ENCODE measurements at regions not wholly inside any gene's neighbourhood (a gene's known extent, or its start where the extent isn't known, plus 50 kb on each side); places are given as distances from the start of the nearest gene placed in this dataset.

DNA sequence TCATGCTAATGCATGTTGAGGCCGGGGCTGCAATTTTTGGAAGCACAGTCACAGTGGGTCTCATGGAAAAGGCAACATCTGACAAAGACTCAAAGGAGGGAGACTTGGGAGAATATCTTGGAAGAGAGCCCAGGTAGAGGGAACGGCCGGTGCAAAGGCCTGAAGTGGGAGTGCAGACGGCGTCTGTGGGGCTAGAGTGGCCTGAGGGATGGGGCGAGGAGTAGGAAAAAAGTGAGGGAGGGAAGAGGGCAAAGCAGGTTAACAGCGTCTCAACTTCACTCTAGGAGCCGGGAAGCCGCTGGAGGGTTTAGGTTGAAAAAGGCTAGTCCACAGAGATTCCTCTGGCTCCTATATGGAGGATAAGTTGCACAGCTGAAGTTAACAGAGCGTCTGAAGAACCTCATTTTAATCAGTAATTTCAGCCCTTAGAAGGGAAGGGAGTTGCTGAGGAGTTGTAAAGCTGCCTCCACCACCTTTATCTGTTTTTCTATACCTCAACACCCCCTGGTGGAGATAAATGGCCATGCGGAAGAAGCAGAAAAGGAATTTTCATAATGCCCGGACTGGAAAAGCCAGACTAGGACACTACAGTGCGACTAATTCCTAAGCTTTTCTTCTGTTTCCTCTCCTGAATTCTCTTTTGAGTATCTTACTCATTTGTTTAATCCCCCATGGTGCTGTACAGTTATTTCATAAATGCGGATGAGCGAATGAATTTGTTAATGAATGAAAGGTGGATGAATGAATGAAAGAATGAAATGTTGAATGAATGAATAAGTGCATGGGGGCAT lies 78.7 kb upstream of the ZNF281 start (continued):
- TF ChIP-seq, protein P1, sequence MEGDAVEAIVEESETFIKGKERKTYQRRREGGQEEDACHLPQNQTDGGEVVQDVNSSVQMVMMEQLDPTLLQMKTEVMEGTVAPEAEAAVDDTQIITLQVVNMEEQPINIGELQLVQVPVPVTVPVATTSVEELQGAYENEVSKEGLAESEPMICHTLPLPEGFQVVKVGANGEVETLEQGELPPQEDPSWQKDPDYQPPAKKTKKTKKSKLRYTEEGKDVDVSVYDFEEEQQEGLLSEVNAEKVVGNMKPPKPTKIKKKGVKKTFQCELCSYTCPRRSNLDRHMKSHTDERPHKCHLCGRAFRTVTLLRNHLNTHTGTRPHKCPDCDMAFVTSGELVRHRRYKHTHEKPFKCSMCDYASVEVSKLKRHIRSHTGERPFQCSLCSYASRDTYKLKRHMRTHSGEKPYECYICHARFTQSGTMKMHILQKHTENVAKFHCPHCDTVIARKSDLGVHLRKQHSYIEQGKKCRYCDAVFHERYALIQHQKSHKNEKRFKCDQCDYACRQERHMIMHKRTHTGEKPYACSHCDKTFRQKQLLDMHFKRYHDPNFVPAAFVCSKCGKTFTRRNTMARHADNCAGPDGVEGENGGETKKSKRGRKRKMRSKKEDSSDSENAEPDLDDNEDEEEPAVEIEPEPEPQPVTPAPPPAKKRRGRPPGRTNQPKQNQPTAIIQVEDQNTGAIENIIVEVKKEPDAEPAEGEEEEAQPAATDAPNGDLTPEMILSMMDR (tag by site-specific recombination; IDR thresholded peaks at IDR 0.05) = peak; percentile 73
- no peak for TF ChIP-seq ZNF146 (tag by site-specific recombination; IDR thresholded peaks at IDR 0.05)
- TF ChIP-seq ZNF366 (tag by site-specific recombination; conservative IDR thresholded peaks at IDR 0.05) = peak; percentile 46
- no peak for TF ChIP-seq ZNF558 (tag by site-specific recombination; IDR thresholded peaks at IDR 0.05)
- no peak for TF ChIP-seq OVOL3 (tag by site-specific recombination; IDR thresholded peaks at IDR 0.05)
- TF ChIP-seq ZNF138 (tag by site-specific recombination; IDR thresholded peaks at IDR 0.05; ENCODE audit: borderline replicate concordance) = no peak
- TF ChIP-seq, protein P2, sequence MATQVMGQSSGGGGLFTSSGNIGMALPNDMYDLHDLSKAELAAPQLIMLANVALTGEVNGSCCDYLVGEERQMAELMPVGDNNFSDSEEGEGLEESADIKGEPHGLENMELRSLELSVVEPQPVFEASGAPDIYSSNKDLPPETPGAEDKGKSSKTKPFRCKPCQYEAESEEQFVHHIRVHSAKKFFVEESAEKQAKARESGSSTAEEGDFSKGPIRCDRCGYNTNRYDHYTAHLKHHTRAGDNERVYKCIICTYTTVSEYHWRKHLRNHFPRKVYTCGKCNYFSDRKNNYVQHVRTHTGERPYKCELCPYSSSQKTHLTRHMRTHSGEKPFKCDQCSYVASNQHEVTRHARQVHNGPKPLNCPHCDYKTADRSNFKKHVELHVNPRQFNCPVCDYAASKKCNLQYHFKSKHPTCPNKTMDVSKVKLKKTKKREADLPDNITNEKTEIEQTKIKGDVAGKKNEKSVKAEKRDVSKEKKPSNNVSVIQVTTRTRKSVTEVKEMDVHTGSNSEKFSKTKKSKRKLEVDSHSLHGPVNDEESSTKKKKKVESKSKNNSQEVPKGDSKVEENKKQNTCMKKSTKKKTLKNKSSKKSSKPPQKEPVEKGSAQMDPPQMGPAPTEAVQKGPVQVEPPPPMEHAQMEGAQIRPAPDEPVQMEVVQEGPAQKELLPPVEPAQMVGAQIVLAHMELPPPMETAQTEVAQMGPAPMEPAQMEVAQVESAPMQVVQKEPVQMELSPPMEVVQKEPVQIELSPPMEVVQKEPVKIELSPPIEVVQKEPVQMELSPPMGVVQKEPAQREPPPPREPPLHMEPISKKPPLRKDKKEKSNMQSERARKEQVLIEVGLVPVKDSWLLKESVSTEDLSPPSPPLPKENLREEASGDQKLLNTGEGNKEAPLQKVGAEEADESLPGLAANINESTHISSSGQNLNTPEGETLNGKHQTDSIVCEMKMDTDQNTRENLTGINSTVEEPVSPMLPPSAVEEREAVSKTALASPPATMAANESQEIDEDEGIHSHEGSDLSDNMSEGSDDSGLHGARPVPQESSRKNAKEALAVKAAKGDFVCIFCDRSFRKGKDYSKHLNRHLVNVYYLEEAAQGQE (tag by site-specific recombination; IDR thresholded peaks at IDR 0.05) = no peak
- TF ChIP-seq ZNF10 (tag by site-specific recombination; IDR thresholded peaks at IDR 0.05) = no peak
- no peak for TF ChIP-seq SETDB1 (IDR thresholded peaks at IDR 0.05; ENCODE audit: insufficient read length, low read length)
- TF ChIP-seq ZNF654 (tag by site-specific recombination; IDR thresholded peaks at IDR 0.05; ENCODE audit: low read depth) = peak; percentile 91
- TF ChIP-seq TRIM28 (IDR thresholded peaks at IDR 0.05; ENCODE audit: borderline replicate concordance, low read length) = 0 out of 2 replicates have a peak, but pooled peaks have one; percentile 28
- no peak for TF ChIP-seq ZNF544 (tag by site-specific recombination; IDR thresholded peaks at IDR 0.05)
- TF ChIP-seq ZNF311 (tag by site-specific recombination; IDR thresholded peaks at IDR 0.05; ENCODE audit: borderline replicate concordance) = no peak
- TF ChIP-seq ZEB2 (tag by site-specific recombination; IDR thresholded peaks at IDR 0.05) = 0 out of 2 replicates have a peak, but pooled peaks have one; percentile 33
- no peak for TF ChIP-seq BCL11A (tag by site-specific recombination; IDR thresholded peaks at IDR 0.05; ENCODE audit: low read depth)
- TF ChIP-seq, protein P3, sequence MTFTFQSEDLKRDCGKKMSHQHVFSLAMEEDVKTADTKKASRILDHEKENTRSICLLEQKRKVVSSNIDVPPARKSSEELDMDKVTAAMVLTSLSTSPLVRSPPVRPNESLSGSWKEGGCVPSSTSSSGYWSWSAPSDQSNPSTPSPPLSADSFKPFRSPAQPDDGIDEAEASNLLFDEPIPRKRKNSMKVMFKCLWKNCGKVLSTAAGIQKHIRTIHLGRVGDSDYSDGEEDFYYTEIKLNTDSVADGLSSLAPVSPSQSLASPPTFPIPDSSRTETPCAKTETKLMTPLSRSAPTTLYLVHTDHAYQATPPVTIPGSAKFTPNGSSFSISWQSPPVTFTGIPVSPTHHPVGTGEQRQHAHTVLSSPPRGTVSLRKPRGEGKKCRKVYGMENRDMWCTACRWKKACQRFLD (tag by site-specific recombination; IDR thresholded peaks at IDR 0.05) = no peak
- TF ChIP-seq ZNF571 (tag by site-specific recombination; IDR thresholded peaks at IDR 0.05) = no peak
- no peak for TF ChIP-seq ZNF529 (tag by site-specific recombination; IDR thresholded peaks at IDR 0.05; ENCODE audit: insufficient replicate concordance)
- no peak for TF ChIP-seq ZNF837 (tag by site-specific recombination; IDR thresholded peaks at IDR 0.05)
- 0 out of 2 replicates have a peak, but pooled peaks have one; percentile 32 for TF ChIP-seq ZNF2 (tag by site-specific recombination; IDR thresholded peaks at IDR 0.05)
- peak; percentile 90 for TF ChIP-seq ZBTB17 (tag by site-specific recombination; IDR thresholded peaks at IDR 0.05)
- no peak for TF ChIP-seq ZNF521 (tag by site-specific recombination; IDR thresholded peaks at IDR 0.05)
- TF ChIP-seq ZNF560 (tag by site-specific recombination; IDR thresholded peaks at IDR 0.05; ENCODE audit: borderline replicate concordance) = no peak
- 0 out of 2 replicates have a peak, but pooled peaks have one; percentile 32 for TF ChIP-seq ZNF223 (tag by site-specific recombination; IDR thresholded peaks at IDR 0.05)
- TF ChIP-seq SCRT1 (tag by site-specific recombination; IDR thresholded peaks at IDR 0.05; ENCODE audit: borderline replicate concordance) = no peak
- no peak for TF ChIP-seq ZNF76 (tag by site-specific recombination; IDR thresholded peaks at IDR 0.05; ENCODE audit: borderline replicate concordance, low read depth)
- TF ChIP-seq ZFP41 (tag by site-specific recombination; IDR thresholded peaks at IDR 0.05; ENCODE audit: borderline replicate concordance) = no peak
- TF ChIP-seq ZNF830 (tag by site-specific recombination; IDR thresholded peaks at IDR 0.05; ENCODE audit: low read depth) = no peak
- TF ChIP-seq, protein P4, sequence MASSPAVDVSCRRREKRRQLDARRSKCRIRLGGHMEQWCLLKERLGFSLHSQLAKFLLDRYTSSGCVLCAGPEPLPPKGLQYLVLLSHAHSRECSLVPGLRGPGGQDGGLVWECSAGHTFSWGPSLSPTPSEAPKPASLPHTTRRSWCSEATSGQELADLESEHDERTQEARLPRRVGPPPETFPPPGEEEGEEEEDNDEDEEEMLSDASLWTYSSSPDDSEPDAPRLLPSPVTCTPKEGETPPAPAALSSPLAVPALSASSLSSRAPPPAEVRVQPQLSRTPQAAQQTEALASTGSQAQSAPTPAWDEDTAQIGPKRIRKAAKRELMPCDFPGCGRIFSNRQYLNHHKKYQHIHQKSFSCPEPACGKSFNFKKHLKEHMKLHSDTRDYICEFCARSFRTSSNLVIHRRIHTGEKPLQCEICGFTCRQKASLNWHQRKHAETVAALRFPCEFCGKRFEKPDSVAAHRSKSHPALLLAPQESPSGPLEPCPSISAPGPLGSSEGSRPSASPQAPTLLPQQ (tag by site-specific recombination; IDR thresholded peaks at IDR 0.05) = no peak
- TF ChIP-seq, protein P5, sequence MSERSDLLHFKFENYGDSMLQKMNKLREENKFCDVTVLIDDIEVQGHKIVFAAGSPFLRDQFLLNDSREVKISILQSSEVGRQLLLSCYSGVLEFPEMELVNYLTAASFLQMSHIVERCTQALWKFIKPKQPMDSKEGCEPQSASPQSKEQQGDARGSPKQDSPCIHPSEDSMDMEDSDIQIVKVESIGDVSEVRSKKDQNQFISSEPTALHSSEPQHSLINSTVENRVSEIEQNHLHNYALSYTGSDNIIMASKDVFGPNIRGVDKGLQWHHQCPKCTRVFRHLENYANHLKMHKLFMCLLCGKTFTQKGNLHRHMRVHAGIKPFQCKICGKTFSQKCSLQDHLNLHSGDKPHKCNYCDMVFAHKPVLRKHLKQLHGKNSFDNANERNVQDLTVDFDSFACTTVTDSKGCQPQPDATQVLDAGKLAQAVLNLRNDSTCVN (tag by site-specific recombination; optimal IDR thresholded peaks at IDR 0.05) = no peak
- TF ChIP-seq ZNF169 (tag by site-specific recombination; IDR thresholded peaks at IDR 0.05) = no peak
- TF ChIP-seq ZBTB48 (tag by site-specific recombination; IDR thresholded peaks at IDR 0.05) = no peak; the same call in 1 of the 2 replicates

All from HEK293 (cell line).